MCF 10A (cell line): ENCODE measurements at regions not wholly inside any gene's neighbourhood (a gene's known extent, or its start where the extent isn't known, plus 50 kb on each side); places are given as distances from the start of the nearest gene placed in this dataset.

Experiments
- BruUV-seq: library from RNA; stranded (reverse); fragments of 400-500 nt; replicated peaks from 2 replicates; lab custom pipeline; 2021; lab: Mats Ljungman, UMichigan
- CTCF ChIA-PET: fragments of 300-600 bp; sonication (Branson Sonifier 250); formaldehyde crosslinking; extraction: SDS; loops from one replicate; lab custom pipeline; 2021; ENCODE audit warnings: antibody characterized with exemption, inconsistent platforms; lab: Yijun Ruan, JAX
- POLR2A ChIA-PET: fragments of 300-600, 350-650 bp; sonication (Branson Sonifier 250); formaldehyde crosslinking; extraction: SDS; loops from one replicate; lab custom pipeline; 2020; ENCODE audit warnings: antibody characterized with exemption, inconsistent platforms; lab: Yijun Ruan, JAX
- DNase-seq: peaks from one replicate; pipeline ENCODE4 v3.0.0-alpha.2; 2018; ENCODE audit not compliant: unreplicated experiment
- H3K27ac Mint-ChIP-seq: one replicate; pipeline ENCODE4 v1.8.0; 2022; ENCODE audit warnings: mild to moderate bottlenecking, low read depth, mixed read lengths; ENCODE audit not compliant: unreplicated experiment
- H3K27me3 Mint-ChIP-seq: one replicate; pipeline ENCODE4 v1.8.0; 2022; ENCODE audit warnings: mixed read lengths; ENCODE audit not compliant: insufficient read depth, unreplicated experiment
- H3K36me3 Mint-ChIP-seq: one replicate; pipeline ENCODE4 v1.8.0; 2022; ENCODE audit warnings: mild to moderate bottlenecking, moderate library complexity, mixed read lengths; ENCODE audit not compliant: insufficient read depth, unreplicated experiment
- H3K4me1 Mint-ChIP-seq: one replicate; pipeline ENCODE4 v1.8.0; 2022; ENCODE audit warnings: mixed read lengths; ENCODE audit not compliant: insufficient read depth, unreplicated experiment
- H3K4me3 Mint-ChIP-seq: one replicate; pipeline ENCODE4 v1.8.0; 2022; ENCODE audit warnings: mild to moderate bottlenecking, moderate library complexity, mixed read lengths; ENCODE audit not compliant: unreplicated experiment
- H3K9me3 Mint-ChIP-seq: one replicate; pipeline ENCODE4 v1.8.0; 2022; ENCODE audit warnings: mixed read lengths; ENCODE audit not compliant: unreplicated experiment
- CTCF ChIP-seq: fragments of 200-600 bp; IDR thresholded peaks from one replicate; pipeline ENCODE4 v1.8.0; 2022; ENCODE audit warnings: antibody characterized with exemption, mild to moderate bottlenecking; ENCODE audit not compliant: unreplicated experiment
- intact Hi-C: fragments of 100-400 bp; cut with micrococcal nuclease; formaldehyde crosslinking; loops from 2 replicates; pipeline ENCODE4 v1.14.1; 2022

- H3K27ac Mint-ChIP-seq, result peak overlapping the region; percentile 91
- no peak overlapping the region for H3K4me3 Mint-ChIP-seq
- ChIA-PET CTCF (interaction anchor here (0.6 to 2.4 kb wide), 10 partner anchors 9 to 1547 kb away, joined by 3 to 11 read pairs (median 4); no protein-coding TSS in a partner anchor), POLR2A (interaction anchor here (0.6 to 4.1 kb wide), 27 partner anchors 9 to 896 kb away, joined by 3 to 53 read pairs (median 6); partner anchors contain the start of gene JAG1)
- intact Hi-C loops, result no loop called here
- no peaks in the 10 kb centered on the region for H3K27me3 Mint-ChIP-seq
- no peaks in the 10 kb centered on the region for H3K9me3 Mint-ChIP-seq
- DNase-seq, result no peak
- peaks cover 19% of the 10 kb centered on the region for H3K4me1 Mint-ChIP-seq
- no peak for TF ChIP-seq CTCF
- H3K36me3 Mint-ChIP-seq, result no peaks in the 10 kb centered on the region
- no TSS peak for BruUV-seq
These were observed 281.2 kb upstream of the JAG1 start for GRCh38 chr20:10954908-10955580.

- POLR2A ChIA-PET, result interaction anchor here (0.7 to 1.5 kb wide), 4 partner anchors 10 to 284 kb away, joined by 3 to 4 read pairs (median 3); partner anchors contain the start of gene JAG1
- H3K9me3 Mint-ChIP-seq, result no peaks in the 10 kb centered on the region
- DNase-seq, result no peak
- no peak overlapping the region for H3K27ac Mint-ChIP-seq
- BruUV-seq, result no TSS peak
- no peak for TF ChIP-seq CTCF
- peaks cover 26% of the 10 kb centered on the region for H3K4me1 Mint-ChIP-seq
- intact Hi-C loops, result no loop called here
- no peaks in the 10 kb centered on the region for H3K36me3 Mint-ChIP-seq
- no peaks in the 10 kb centered on the region for H3K27me3 Mint-ChIP-seq
- no peak overlapping the region for H3K4me3 Mint-ChIP-seq
- CTCF ChIA-PET, result interaction anchor here (0.5 to 0.6 kb wide), 2 partner anchors 42 to 663 kb away, joined by 3 read pairs; no protein-coding TSS in a partner anchor
These were observed 284.5 kb upstream of the JAG1 start for GRCh38 chr20:10958279-10958678.

- CTCF ChIA-PET, result interaction anchor here (1.4 kb wide), 1 partner anchor 244 kb away, joined by 4 read pairs; no protein-coding TSS in a partner anchor
- no peaks in the 10 kb centered on the region for H3K9me3 Mint-ChIP-seq
These were observed 286.6 kb upstream of the JAG1 start for GRCh38 chr20:10960416-10960815.

More at GRCh38 chr20:10960416-10960815, 286.6 kb upstream of the JAG1 start:
- TF ChIP-seq CTCF, result no peak
- intact Hi-C loops, result no loop called here
- BruUV-seq, result no TSS peak
- H3K27ac Mint-ChIP-seq, result no peak overlapping the region
- POLR2A ChIA-PET, result interaction anchor here (1.2 to 1.4 kb wide), 2 partner anchors 21 to 36 kb away, joined by 3 to 5 read pairs; no protein-coding TSS in a partner anchor
- H3K4me1 Mint-ChIP-seq, result peaks cover 9% of the 10 kb centered on the region
- no peaks in the 10 kb centered on the region for H3K27me3 Mint-ChIP-seq
- no peak for DNase-seq
- no peaks in the 10 kb centered on the region for H3K36me3 Mint-ChIP-seq
- H3K4me3 Mint-ChIP-seq, result no peak overlapping the region
